ENCODE measurements at regions not wholly inside any gene's neighbourhood (a gene's known extent, or its start where the extent isn't known, plus 50 kb on each side); places are given as distances from the start of the nearest gene placed in this dataset.
"Not testable (repeated sequence)": the region's sequence is repeated elsewhere in the genome, so short reads cannot be mapped to it uniquely, and the experiment has no call there.

DNA sequence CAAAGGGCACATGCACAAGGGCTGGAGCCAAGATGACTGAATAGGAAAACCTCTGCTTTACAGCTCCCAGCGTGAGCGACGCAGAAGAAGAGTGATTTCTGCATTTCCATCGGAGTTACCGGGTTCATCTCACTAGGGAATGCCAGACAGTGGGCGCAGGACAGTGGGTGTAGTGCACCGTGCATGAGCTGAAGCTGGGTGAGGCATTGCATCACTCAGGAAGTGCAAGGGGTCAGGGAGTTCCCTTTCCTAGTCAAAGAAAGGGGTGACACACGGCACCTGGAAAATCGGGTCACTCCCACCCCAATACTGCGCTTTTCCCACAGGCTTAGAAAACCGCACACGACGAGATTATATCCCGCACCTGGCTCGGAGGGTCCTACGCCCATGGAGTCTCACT lies 64.5 kb upstream of the HTR1E start:
- WGBS, 2 experiments (ENCODE audit: insufficient coverage in 1 of 2, insufficient read length in 1 of 2), result 92 to 94% methylated on average over 13 to 16 of the region's 16 CpGs

DNA sequence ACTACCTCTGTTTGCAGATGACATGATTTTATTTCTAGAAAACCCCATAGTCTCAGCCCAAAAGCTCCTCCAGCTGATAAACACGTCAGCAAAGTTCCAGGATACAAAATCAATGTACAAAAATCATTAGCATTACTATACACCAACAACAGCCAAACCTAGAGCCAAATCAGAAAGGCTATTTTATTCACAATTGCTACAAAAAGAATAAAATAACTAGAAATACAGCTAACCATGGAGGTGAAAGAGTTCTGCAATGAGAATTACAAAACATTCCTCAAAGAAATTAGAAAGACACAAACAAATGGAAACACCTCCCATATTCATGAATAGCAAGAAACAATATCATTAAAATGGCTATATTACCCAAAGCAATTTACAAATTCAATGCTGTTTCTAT lies 65.6 kb upstream of the HTR1E start:
- H3K9ac ChIP-seq (ENCODE audit: extremely low read depth, low read length, poor library complexity, severe bottlenecking), result no peak overlapping the region
- peaks cover 18% of the 10 kb centered on the region for H3K9me3 ChIP-seq (ENCODE audit: control insufficient read depth, low read length)
- no peak overlapping the region for H3K4me3 ChIP-seq (ENCODE audit: low read length)
- no peaks in the 10 kb centered on the region for H3K36me3 ChIP-seq (ENCODE audit: control insufficient read depth, insufficient read depth, low read length)
- no peak overlapping the region for H3K27ac ChIP-seq (ENCODE audit: low read depth, low read length)
- TF ChIP-seq CTCF (conservative IDR thresholded peaks at IDR 0.05), result no peak
- H3K4me1 ChIP-seq (ENCODE audit: control insufficient read depth, insufficient read depth, low read length), result no peaks in the 10 kb centered on the region
- no peaks in the 10 kb centered on the region for H3K36me3 Mint-ChIP-seq (ENCODE audit: low read depth)
- peaks cover 65% of the 10 kb centered on the region for H3K9me3 Mint-ChIP-seq
- no peak overlapping the region for H3K4me3 Mint-ChIP-seq
- H3K4me1 Mint-ChIP-seq, result no peaks in the 10 kb centered on the region
- H3K27me3 Mint-ChIP-seq (ENCODE audit: insufficient read depth), result peaks cover 2% of the 10 kb centered on the region
- WGBS, 2 experiments (ENCODE audit: insufficient coverage in 1 of 2, insufficient read length in 1 of 2), result 85% methylated on average over 1 of the region's 1 CpG; no CpG with 5 or more reads in 1 of the 2 experiments
- H3K27me3 ChIP-seq (ENCODE audit: control insufficient read depth, insufficient read depth, low read length, poor library complexity, severe bottlenecking), result no peaks in the 10 kb centered on the region
- no peak overlapping the region for H3K27ac Mint-ChIP-seq
- no peak for DNase-seq

More for the DNA sequence above, 64.5 kb upstream of the HTR1E start:
- not testable (repeated sequence) for H3K27me3 Mint-ChIP-seq (ENCODE audit: insufficient read depth); H3K9ac ChIP-seq (ENCODE audit: extremely low read depth, low read length, poor library complexity, severe bottlenecking); H3K36me3 ChIP-seq (ENCODE audit: control insufficient read depth, insufficient read depth, low read length); H3K4me3 ChIP-seq (ENCODE audit: low read length); DNase-seq; H3K4me1 Mint-ChIP-seq; H3K27ac Mint-ChIP-seq; H3K27ac ChIP-seq (ENCODE audit: low read depth, low read length); H3K27me3 ChIP-seq (ENCODE audit: control insufficient read depth, insufficient read depth, low read length, poor library complexity, severe bottlenecking); H3K4me3 Mint-ChIP-seq; H3K4me1 ChIP-seq (ENCODE audit: control insufficient read depth, insufficient read depth, low read length); H3K36me3 Mint-ChIP-seq (ENCODE audit: low read depth)
- H3K9me3 ChIP-seq (ENCODE audit: control insufficient read depth, low read length), result peaks cover 18% of the 10 kb centered on the region
- peaks cover 67% of the 10 kb centered on the region for H3K9me3 Mint-ChIP-seq

- peaks cover 18% of the 10 kb centered on the region for H3K9me3 ChIP-seq (ENCODE audit: control insufficient read depth, low read length)
- no peak for DNase-seq
- H3K9ac ChIP-seq (ENCODE audit: extremely low read depth, low read length, poor library complexity, severe bottlenecking), result no peak overlapping the region
- WGBS, 2 experiments (ENCODE audit: insufficient coverage in 1 of 2, insufficient read length in 1 of 2), result 88% methylated on average over 1 of the region's 1 CpG; no CpG with 5 or more reads in 1 of the 2 experiments
- no peaks in the 10 kb centered on the region for H3K27me3 ChIP-seq (ENCODE audit: control insufficient read depth, insufficient read depth, low read length, poor library complexity, severe bottlenecking)
- no peaks in the 10 kb centered on the region for H3K4me1 ChIP-seq (ENCODE audit: control insufficient read depth, insufficient read depth, low read length)
- H3K27ac ChIP-seq (ENCODE audit: low read depth, low read length), result no peak overlapping the region
- H3K36me3 Mint-ChIP-seq (ENCODE audit: low read depth), result no peaks in the 10 kb centered on the region
- no peak overlapping the region for H3K27ac Mint-ChIP-seq
- no peak overlapping the region for H3K4me3 Mint-ChIP-seq
- no peak overlapping the region for H3K4me3 ChIP-seq (ENCODE audit: low read length)
- no peaks in the 10 kb centered on the region for H3K4me1 Mint-ChIP-seq
- no peak for TF ChIP-seq CTCF (conservative IDR thresholded peaks at IDR 0.05)
- peaks cover 2% of the 10 kb centered on the region for H3K27me3 Mint-ChIP-seq (ENCODE audit: insufficient read depth)
- H3K36me3 ChIP-seq (ENCODE audit: control insufficient read depth, insufficient read depth, low read length), result no peaks in the 10 kb centered on the region
- H3K9me3 Mint-ChIP-seq, result peaks cover 55% of the 10 kb centered on the region
Observed at GRCh38 chr6:86869500-86869899, 67.8 kb upstream of the HTR1E start.

- no peaks in the 10 kb centered on the region for H3K4me1 Mint-ChIP-seq
- H3K27ac Mint-ChIP-seq, result no peak overlapping the region
- no peaks in the 10 kb centered on the region for H3K27me3 ChIP-seq (ENCODE audit: control insufficient read depth, insufficient read depth, low read length, poor library complexity, severe bottlenecking)
Observed at GRCh38 chr6:86859513-86859912, 77.8 kb upstream of the HTR1E start.

More at GRCh38 chr6:86859513-86859912, 77.8 kb upstream of the HTR1E start:
- Mint-ChIP-seq H3K27me3 (ENCODE audit: insufficient read depth) (no peaks in the 10 kb centered on the region), H3K9me3 (peaks cover 3% of the 10 kb centered on the region), H3K4me3 (no peak overlapping the region), H3K36me3 (ENCODE audit: low read depth) (no peaks in the 10 kb centered on the region)
- no peaks in the 10 kb centered on the region for H3K4me1 ChIP-seq (ENCODE audit: control insufficient read depth, insufficient read depth, low read length)
- H3K27ac ChIP-seq (ENCODE audit: low read depth, low read length), result no peak overlapping the region
- peak; percentile 64 for TF ChIP-seq CTCF (conservative IDR thresholded peaks at IDR 0.05)
- H3K4me3 ChIP-seq (ENCODE audit: low read length), result no peak overlapping the region
- DNase-seq, result no peak
- H3K36me3 ChIP-seq (ENCODE audit: control insufficient read depth, insufficient read depth, low read length), result no peaks in the 10 kb centered on the region
- no peak overlapping the region for H3K9ac ChIP-seq (ENCODE audit: extremely low read depth, low read length, poor library complexity, severe bottlenecking)
- no peaks in the 10 kb centered on the region for H3K9me3 ChIP-seq (ENCODE audit: control insufficient read depth, low read length)

Data from endodermal cell (in vitro differentiated cells).